SK-N-SH treated with all-trans-retinoic acid at 6 μM for 48 hours (cell line): ENCODE measurements at regions not wholly inside any gene's neighbourhood (a gene's known extent, or its start where the extent isn't known, plus 50 kb on each side); places are given as distances from the start of the nearest gene placed in this dataset.

Experiments used
- ATAC-seq: fragments of 200-7000 bp; cut with Tn5 transposase; 3 replicates; pipeline ENCODE4 v1.9.1; 2020; ENCODE audit warnings: mild to moderate bottlenecking, moderate library complexity
- ARNTL ChIP-seq: fragments of 450-650 bp; formaldehyde crosslinking; IDR thresholded peaks from 2 replicates; pipeline ENCODE4 v1.5.0; 2020; ENCODE audit warnings: low read depth, mild to moderate bottlenecking, moderate library complexity, borderline replicate concordance
- BACH2 ChIP-seq: fragments of 250-450 bp; sonication (Bioruptor Pico); IDR thresholded peaks from 2 replicates; pipeline ENCODE4 v1.9.0; 2021; ENCODE audit warnings: mild to moderate bottlenecking, borderline replicate concordance
- CREB5 ChIP-seq: fragments of 250-450 bp; sonication (Bioruptor Pico); IDR thresholded peaks from 2 replicates; pipeline ENCODE4 v1.5.1; 2020; ENCODE audit warnings: low read depth, mild to moderate bottlenecking, moderate library complexity
- CSDC2 ChIP-seq: fragments of 250-450 bp; sonication (Bioruptor Pico); IDR thresholded peaks from 2 replicates; pipeline ENCODE4 v1.5.0; 2020; ENCODE audit warnings: mild to moderate bottlenecking, moderate library complexity
- CSRNP3 ChIP-seq: fragments of 250-450 bp; sonication (Bioruptor Pico); IDR thresholded peaks from 2 replicates; pipeline ENCODE4 v1.5.1; 2021; ENCODE audit warnings: mild to moderate bottlenecking, moderate library complexity
- ESRRG ChIP-seq: fragments of 250-450 bp; sonication (Bioruptor Pico); IDR thresholded peaks from 2 replicates; pipeline ENCODE4 v1.6.1; 2021; ENCODE audit warnings: mild to moderate bottlenecking
- GLIS3 ChIP-seq: fragments of 250-450 bp; sonication (Bioruptor Pico); IDR thresholded peaks from 2 replicates; pipeline ENCODE4 v1.5.0; 2020; ENCODE audit warnings: mild to moderate bottlenecking, moderate library complexity
- OSR1 ChIP-seq: fragments of 250-450 bp; sonication (Bioruptor Pico); IDR thresholded peaks from 2 replicates; pipeline ENCODE4 v1.8.0; 2022; ENCODE audit warnings: moderate library complexity, mild to moderate bottlenecking, inconsistent platforms
- PATZ1 ChIP-seq: fragments of 250-450 bp; sonication (Bioruptor Pico); IDR thresholded peaks from 2 replicates; pipeline ENCODE4 v1.8.0; 2020; ENCODE audit warnings: mild to moderate bottlenecking, moderate library complexity, borderline replicate concordance
- POU6F1 ChIP-seq: fragments of 250-450 bp; sonication (Bioruptor Pico); IDR thresholded peaks from 2 replicates; pipeline ENCODE4 v1.8.0; 2021; ENCODE audit warnings: low read depth, mild to moderate bottlenecking, moderate library complexity, borderline replicate concordance
- PPARA ChIP-seq: fragments of 250-450 bp; sonication (Bioruptor Pico); IDR thresholded peaks from 2 replicates; pipeline ENCODE4 v1.5.0; 2020; ENCODE audit warnings: mild to moderate bottlenecking, borderline replicate concordance
- RARB ChIP-seq: fragments of 250-450 bp; sonication (Bioruptor Pico); IDR thresholded peaks from 2 replicates; pipeline ENCODE4 v1.8.0; 2021; ENCODE audit warnings: mild to moderate bottlenecking, moderate library complexity
- SNAI2 ChIP-seq: fragments of 250-450 bp; sonication (Bioruptor Pico); IDR thresholded peaks from 2 replicates; pipeline ENCODE4 v1.5.0; 2020; ENCODE audit warnings: mild to moderate bottlenecking, moderate library complexity
- TCF4 ChIP-seq: fragments of 250-450 bp; sonication (Bioruptor Pico); IDR thresholded peaks from 2 replicates; pipeline ENCODE4 v1.8.0; 2021; ENCODE audit warnings: mild to moderate bottlenecking, moderate library complexity, borderline replicate concordance
- TOX ChIP-seq: fragments of 250-450 bp; sonication (Bioruptor Pico); IDR thresholded peaks from 2 replicates; pipeline ENCODE4 v1.8.0; 2021; ENCODE audit warnings: mild to moderate bottlenecking, moderate library complexity, borderline replicate concordance
- TSHZ2 ChIP-seq: fragments of 250-450 bp; sonication (Bioruptor Pico); IDR thresholded peaks from 2 replicates; pipeline ENCODE4 v1.5.0; 2020; ENCODE audit warnings: mild to moderate bottlenecking, moderate library complexity
- ZFP3 ChIP-seq: fragments of 250-450 bp; sonication (Bioruptor Pico); IDR thresholded peaks from 2 replicates; pipeline ENCODE4 v1.5.0; 2020; ENCODE audit warnings: mild to moderate bottlenecking, moderate library complexity
- ZFP30 ChIP-seq: fragments of 450-650 bp; formaldehyde crosslinking; IDR thresholded peaks from 2 replicates; pipeline ENCODE4 v1.5.0; 2022; ENCODE audit warnings: mild to moderate bottlenecking, moderate library complexity
- ZNF565 ChIP-seq: fragments of 450-650 bp; formaldehyde crosslinking; conservative IDR thresholded peaks from 2 replicates; pipeline ENCODE4 v1.5.0; 2020; ENCODE audit warnings: low read depth, mild to moderate bottlenecking, moderate library complexity
- ZNF70 ChIP-seq: fragments of 450-650 bp; formaldehyde crosslinking; IDR thresholded peaks from 2 replicates; pipeline ENCODE4 v1.5.0; 2020; ENCODE audit warnings: mild to moderate bottlenecking, moderate library complexity

GRCh38 chr4:186838295-186838694 lies 114.6 kb upstream of the FAT1 start:
- ATAC-seq: no peak
- TF ChIP-seq TSHZ2 (no peak), CSRNP3 (CRISPR knock-in tag) (no peak), ZNF70 (CRISPR knock-in tag) (no peak), ZNF565 (no peak), BACH2 (CRISPR knock-in tag) (no peak), ARNTL (CRISPR knock-in tag) (no peak), RARB (CRISPR knock-in tag) (no peak), ESRRG (no peak), SNAI2 (no peak), POU6F1 (CRISPR knock-in tag) (no peak), CSDC2 (CRISPR knock-in tag) (no peak), CREB5 (CRISPR knock-in tag) (no peak), TOX (no peak), PPARA (no peak), GLIS3 (no peak)

- TF ChIP-seq PATZ1 (CRISPR knock-in tag) (no peak), ZNF565 (no peak), ZFP30 (CRISPR knock-in tag) (no peak), CREB5 (CRISPR knock-in tag) (no peak), ZFP3 (CRISPR knock-in tag) (no peak)
- ATAC-seq: peak; percentile 79
These were observed 115.7 kb upstream of the FAT1 start for GRCh38 chr4:186839122-186840037.

GRCh38 chr4:186840222-186840701 lies 116.6 kb upstream of the FAT1 start:
- TF ChIP-seq GLIS3 (no peak), OSR1 (CRISPR knock-in tag) (no peak), TCF4 (CRISPR knock-in tag) (no peak)
- TF ChIP-seq, all 23 proteins: peak for 0
- ATAC-seq: peak; percentile 12
